ENCODE measurements at regions not wholly inside any gene's neighbourhood (a gene's known extent, or its start where the extent isn't known, plus 50 kb on each side); places are given as distances from the start of the nearest gene placed in this dataset.

DNA sequence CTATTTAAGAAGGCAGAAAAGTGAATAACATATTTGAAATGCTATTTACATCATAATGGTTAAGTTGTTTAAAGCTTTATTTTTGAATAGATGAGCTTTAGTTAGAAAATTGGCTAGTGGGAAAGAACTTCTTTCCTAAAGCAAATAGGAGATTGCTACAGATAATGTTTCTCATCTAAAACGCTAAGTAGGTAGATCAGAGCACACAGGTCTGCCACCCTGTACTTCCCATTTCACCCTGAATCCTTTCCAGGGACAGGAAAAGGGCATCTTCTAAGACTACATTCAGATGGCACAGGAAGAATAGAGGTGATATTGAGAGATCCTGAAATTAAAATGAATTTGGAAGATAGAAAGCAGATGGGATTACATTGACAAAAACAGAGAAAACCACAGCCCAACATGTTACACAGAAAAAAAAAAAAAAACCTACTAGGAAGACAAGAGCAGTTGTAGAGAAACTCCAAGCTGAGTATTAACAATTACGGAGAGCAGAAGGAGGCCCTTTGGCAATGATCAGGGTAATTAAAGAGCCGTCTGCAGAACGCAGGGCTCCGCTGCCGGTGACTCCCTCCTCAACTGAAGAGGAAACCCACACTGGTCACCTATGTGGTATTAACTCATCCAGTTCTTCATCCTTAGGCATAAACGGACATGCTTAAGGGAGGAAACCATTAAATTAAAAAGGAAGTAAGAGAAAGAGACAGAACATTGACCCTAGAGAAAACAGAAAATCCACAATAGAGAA is 53.6 kb upstream of the MAP10 start:
- no peak overlapping the region for H3K27ac ChIP-seq
- intact Hi-C loops (cut with DNase I): no loop called here

DNA sequence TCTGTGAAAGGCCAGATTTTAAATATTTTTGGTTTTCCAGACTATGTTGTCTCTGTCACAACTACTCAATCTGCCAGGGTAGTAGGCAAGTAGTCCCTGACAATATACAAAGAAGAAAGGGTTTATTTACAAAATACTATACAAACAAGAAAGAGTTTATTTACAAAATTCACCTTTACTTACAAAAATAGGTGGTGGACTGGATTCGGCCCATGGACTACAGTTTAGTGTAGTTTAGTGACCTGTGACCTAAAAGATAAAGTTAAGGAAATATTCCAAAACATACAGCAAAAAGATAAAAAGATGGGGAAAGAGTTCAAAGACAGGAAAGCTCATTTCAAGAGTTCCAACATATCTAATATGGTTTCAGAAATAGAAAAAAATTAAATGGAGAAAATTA is 52.9 kb upstream of the MAP10 start:
- no peak overlapping the region for H3K4me3 ChIP-seq
- no peaks in the 10 kb centered on the region for H3K27me3 ChIP-seq
- intact Hi-C loops (cut with DNase I): no loop called here
- no peaks in the 10 kb centered on the region for H3K36me3 ChIP-seq
- no peak for ATAC-seq
- H3K27ac ChIP-seq: no peak overlapping the region
- TF ChIP-seq, protein P1, sequence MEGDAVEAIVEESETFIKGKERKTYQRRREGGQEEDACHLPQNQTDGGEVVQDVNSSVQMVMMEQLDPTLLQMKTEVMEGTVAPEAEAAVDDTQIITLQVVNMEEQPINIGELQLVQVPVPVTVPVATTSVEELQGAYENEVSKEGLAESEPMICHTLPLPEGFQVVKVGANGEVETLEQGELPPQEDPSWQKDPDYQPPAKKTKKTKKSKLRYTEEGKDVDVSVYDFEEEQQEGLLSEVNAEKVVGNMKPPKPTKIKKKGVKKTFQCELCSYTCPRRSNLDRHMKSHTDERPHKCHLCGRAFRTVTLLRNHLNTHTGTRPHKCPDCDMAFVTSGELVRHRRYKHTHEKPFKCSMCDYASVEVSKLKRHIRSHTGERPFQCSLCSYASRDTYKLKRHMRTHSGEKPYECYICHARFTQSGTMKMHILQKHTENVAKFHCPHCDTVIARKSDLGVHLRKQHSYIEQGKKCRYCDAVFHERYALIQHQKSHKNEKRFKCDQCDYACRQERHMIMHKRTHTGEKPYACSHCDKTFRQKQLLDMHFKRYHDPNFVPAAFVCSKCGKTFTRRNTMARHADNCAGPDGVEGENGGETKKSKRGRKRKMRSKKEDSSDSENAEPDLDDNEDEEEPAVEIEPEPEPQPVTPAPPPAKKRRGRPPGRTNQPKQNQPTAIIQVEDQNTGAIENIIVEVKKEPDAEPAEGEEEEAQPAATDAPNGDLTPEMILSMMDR (IDR thresholded peaks at IDR 0.05): no peak
- DNase-seq: no peak
- peaks cover 0 to 29% of the 10 kb centered on the region in 2 donors for H3K9me3 ChIP-seq
- no peaks in the 10 kb centered on the region for H3K4me1 ChIP-seq

More for the DNA sequence above, 53.6 kb upstream of the MAP10 start:
- DNase-seq (peak in 1 of 4 donors; percentile 33), ATAC-seq (no peak)
- peaks cover 0 to 34% of the 10 kb centered on the region in 2 donors for H3K9me3 ChIP-seq
- no peaks in the 10 kb centered on the region for H3K36me3 ChIP-seq
- no peaks in the 10 kb centered on the region for H3K4me1 ChIP-seq
- TF ChIP-seq, protein P1 (IDR thresholded peaks at IDR 0.05): no peak
- H3K27me3 ChIP-seq: no peaks in the 10 kb centered on the region
- no peak overlapping the region for H3K4me3 ChIP-seq

DNA sequence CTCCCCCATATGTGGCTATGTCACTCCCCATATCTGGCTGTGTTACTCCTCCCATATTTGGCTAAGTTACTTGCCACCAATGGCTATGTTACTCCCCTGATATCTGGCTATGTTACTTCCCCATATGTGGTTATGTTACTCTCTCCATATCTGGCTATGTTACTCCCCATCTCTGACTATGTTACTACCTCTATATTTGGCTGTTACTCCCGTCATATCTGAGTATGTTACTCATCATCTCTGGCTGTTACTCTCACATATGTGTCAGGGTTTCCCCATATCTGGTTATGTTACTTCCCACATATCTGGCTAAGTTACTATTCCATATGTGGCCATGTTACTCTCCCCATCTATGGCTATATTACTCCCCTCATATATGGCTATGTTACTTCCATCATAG is 50.3 kb upstream of the MAP10 start:
- DNase-seq (no peak), ATAC-seq (no peak)
- Histone ChIP-seq H3K9me3 (peaks cover 0 to 4% of the 10 kb centered on the region in 2 donors), H3K27ac (no peak overlapping the region), H3K4me3 (no peak overlapping the region), H3K4me1 (no peaks in the 10 kb centered on the region), H3K27me3 (no peaks in the 10 kb centered on the region), H3K36me3 (no peaks in the 10 kb centered on the region)
- TF ChIP-seq, protein P1 (IDR thresholded peaks at IDR 0.05): no peak
- intact Hi-C loops (cut with DNase I): no loop called here
